Tibial nerve (tissue), 3 donors: ENCODE measurements at regions not wholly inside any gene's neighbourhood (a gene's known extent, or its start where the extent isn't known, plus 50 kb on each side); places are given as distances from the start of the nearest gene placed in this dataset.

Experiments used
- CTCF ChIP-seq, 5 experiments: fragments of 200-600 bp in 3 of 5; fragments of 450-650 bp in 2 of 5; sonication (generic) in 3 of 5; IDR thresholded peaks; one replicate each; pipeline ENCODE4 v1.5.1; 2016 to 2019; ENCODE audit warnings: antibody characterized with exemption in 5 of 5, mild to moderate bottlenecking in 3 of 5, moderate library complexity in 2 of 5
- POLR2A ChIP-seq, 2 donors: fragments of 450-650 bp; IDR thresholded peaks; one replicate each; pipeline ENCODE4 v1.6.1; 2017; ENCODE audit warnings: antibody characterized with exemption in 2 of 2, mild to moderate bottlenecking in 2 of 2, moderate library complexity in 2 of 2

- TF ChIP-seq POLR2A (IDR thresholded peaks at IDR 0.05) (no peak), CTCF (IDR thresholded peaks at IDR 0.05) (no peak)
These were observed 343.1 kb downstream of the C16orf95 start for GRCh38 chr16:86974120-86974519.
